Muscle of leg (tissue), 3 donors: ENCODE measurements at regions not wholly inside any gene's neighbourhood (a gene's known extent, or its start where the extent isn't known, plus 50 kb on each side); places are given as distances from the start of the nearest gene placed in this dataset.
"Not testable (repeated sequence)": the region's sequence is repeated elsewhere in the genome, so short reads cannot be mapped to it uniquely, and the experiment has no call there.

Source experiments
- DNase-seq: peaks from one replicate; pipeline ENCODE4 v3.0.0; 2013
- H3K27ac ChIP-seq: one replicate; pipeline ENCODE4 v1.5.1; 2013; ENCODE audit warnings: mild to moderate bottlenecking, low read length, control low read depth
- H3K27me3 ChIP-seq: one replicate; pipeline ENCODE4 v1.6.1; 2013; ENCODE audit warnings: low read length; ENCODE audit not compliant: control insufficient read depth, insufficient read depth
- H3K36me3 ChIP-seq: one replicate; pipeline ENCODE4 v1.6.1; 2013; ENCODE audit warnings: low read length; ENCODE audit not compliant: control insufficient read depth, insufficient read depth
- H3K4me1 ChIP-seq: one replicate; pipeline ENCODE4 v1.6.1; 2013; ENCODE audit warnings: low read length; ENCODE audit not compliant: control insufficient read depth, insufficient read depth
- H3K4me3 ChIP-seq: one replicate; pipeline ENCODE4 v1.5.1; 2013; ENCODE audit warnings: low read length, control low read depth
- H3K9me3 ChIP-seq: replicated peaks from 2 replicates; pipeline ENCODE4 v1.6.1; 2013; ENCODE audit warnings: low read depth, low read length; ENCODE audit not compliant: control insufficient read depth
- WGBS: methylation state at CpG from one replicate; pipeline ENCODE4 v1.1.5; 2013; ENCODE audit warnings: missing lambda C conversion rate; ENCODE audit not compliant: insufficient coverage; 5-methylcytosine and 5-hydroxymethylcytosine counted together

DNA sequence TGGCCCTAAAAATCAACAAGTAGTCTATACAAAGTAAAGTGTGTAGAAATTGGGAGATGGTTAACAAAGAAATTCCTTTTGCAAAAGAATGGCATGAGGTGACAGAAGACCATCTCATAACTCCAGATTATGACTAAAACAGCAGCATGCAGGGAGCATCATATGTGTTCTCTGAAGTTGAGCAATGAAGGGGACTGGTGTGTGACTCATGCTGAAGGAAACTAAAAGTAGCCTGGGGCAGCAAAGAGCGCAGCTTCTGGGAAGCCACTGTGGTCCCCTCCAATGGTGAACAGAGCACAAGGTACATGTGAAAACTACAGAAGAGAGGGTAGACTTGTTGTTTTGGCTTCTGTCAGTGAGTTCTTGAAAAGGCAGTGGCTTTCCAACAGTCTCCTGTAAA lies 133.4 kb downstream of the MACC1 start:
- Histone ChIP-seq H3K4me3 (no peak overlapping the region), H3K9me3 (no peaks in the 10 kb centered on the region), H3K27ac (no peak overlapping the region), H3K4me1 (no peaks in the 10 kb centered on the region), H3K27me3 (no peaks in the 10 kb centered on the region), H3K36me3 (no peaks in the 10 kb centered on the region)
- DNase-seq, result no peak
- WGBS, result 83% methylated on average over 1 of the region's 1 CpG

DNA sequence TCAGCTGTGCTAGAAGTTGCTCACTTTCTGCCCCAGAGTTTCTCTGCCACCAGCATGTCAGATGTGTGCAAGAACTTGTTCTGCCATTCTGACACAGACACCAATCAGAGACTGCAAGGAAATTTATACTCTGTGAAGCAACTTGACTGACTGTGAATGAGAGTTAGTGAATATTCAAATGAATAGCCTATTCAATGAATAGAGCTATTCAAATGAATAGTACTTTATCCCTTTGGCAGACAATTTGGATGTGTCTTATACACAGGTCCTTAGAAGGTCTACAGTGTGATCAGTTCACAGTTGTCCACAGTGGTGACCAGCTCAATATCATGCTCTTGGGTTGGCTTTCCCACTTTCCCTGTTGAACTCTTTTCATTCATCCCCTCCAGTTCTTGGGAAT lies 138.1 kb downstream of the MACC1 start:
- no peaks in the 10 kb centered on the region for H3K36me3 ChIP-seq
- no peak for DNase-seq
- H3K4me1 ChIP-seq, result no peaks in the 10 kb centered on the region
- no peaks in the 10 kb centered on the region for H3K27me3 ChIP-seq
- no peak overlapping the region for H3K4me3 ChIP-seq
- no peak overlapping the region for H3K27ac ChIP-seq
- no peaks in the 10 kb centered on the region for H3K9me3 ChIP-seq

DNA sequence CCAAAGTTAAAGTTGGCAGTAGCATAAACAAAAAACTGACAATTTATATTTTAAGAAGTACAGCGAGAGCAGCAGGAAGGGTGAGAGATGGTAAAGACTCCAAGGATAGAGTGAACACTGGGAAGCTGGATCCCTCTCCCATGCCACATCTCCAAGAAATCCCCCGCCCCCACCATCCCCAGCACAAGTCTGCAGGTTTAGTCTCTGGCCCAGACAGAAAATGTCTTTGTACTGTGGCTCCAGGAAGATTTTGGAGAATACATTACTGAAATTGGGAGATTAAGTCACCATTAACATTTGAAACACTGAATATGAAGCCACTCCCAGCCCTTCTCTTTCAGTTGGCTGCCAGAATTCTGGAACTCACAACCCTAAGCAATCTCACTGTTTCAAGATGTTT lies 140.3 kb downstream of the MACC1 start:
- no peaks in the 10 kb centered on the region for H3K9me3 ChIP-seq
- no peak overlapping the region for H3K4me3 ChIP-seq
- no peak for DNase-seq
- no peaks in the 10 kb centered on the region for H3K27me3 ChIP-seq
- no peaks in the 10 kb centered on the region for H3K36me3 ChIP-seq
- H3K4me1 ChIP-seq, result no peaks in the 10 kb centered on the region
- no peak overlapping the region for H3K27ac ChIP-seq
- no CpG with 5 or more reads among the region's 2 CpGs for WGBS

DNA sequence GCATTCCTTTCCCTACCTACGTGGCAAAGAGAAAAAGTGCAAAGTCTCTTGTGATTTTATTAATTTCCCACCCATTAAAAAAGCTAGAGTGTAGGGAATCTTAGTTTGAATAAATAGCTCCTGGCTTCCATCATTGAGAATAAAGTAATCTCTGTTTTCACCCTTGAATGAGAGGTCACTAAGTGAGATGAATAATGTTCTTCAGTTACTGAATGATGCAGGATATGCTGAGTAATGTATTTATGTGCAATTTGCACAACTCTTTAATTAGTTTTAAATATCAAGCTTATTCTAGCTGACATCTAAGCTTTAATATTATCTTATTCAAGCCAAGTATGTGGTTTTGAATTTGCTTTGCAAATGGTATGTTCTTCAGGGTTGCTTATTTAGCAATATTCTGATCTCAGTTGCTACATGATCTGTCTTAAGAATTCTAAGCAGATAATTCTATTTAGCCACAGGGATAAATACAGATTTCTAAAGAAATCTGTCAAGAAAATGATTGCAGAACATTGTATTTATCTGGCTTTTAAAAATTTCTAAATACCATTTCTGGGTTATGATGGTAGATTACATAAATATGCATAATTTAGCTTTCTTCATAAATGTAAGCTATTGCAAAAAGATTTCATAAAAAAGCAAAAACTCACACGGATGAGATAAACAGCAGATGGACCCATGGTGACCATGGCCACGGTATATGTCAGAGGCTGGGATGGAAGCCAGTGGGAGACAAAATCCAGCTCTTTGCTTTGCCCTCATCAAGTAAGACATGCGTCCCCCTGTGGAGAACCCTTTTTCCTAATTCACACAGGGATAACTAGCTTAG lies 141.0 kb downstream of the MACC1 start:
- Histone ChIP-seq H3K4me1 (no peaks in the 10 kb centered on the region), H3K27me3 (no peaks in the 10 kb centered on the region), H3K4me3 (no peak overlapping the region), H3K36me3 (no peaks in the 10 kb centered on the region), H3K9me3 (no peaks in the 10 kb centered on the region), H3K27ac (no peak overlapping the region)
- 20% methylated on average over 1 of the region's 4 CpGs for WGBS
- DNase-seq, result peak; percentile 4

GRCh38 chr7:20075440-20075839 lies 141.7 kb downstream of the MACC1 start:
- Histone ChIP-seq H3K27me3 (no peaks in the 10 kb centered on the region), H3K27ac (no peak overlapping the region), H3K4me1 (no peaks in the 10 kb centered on the region), H3K9me3 (no peaks in the 10 kb centered on the region), H3K36me3 (no peaks in the 10 kb centered on the region), H3K4me3 (no peak overlapping the region)
- WGBS, result no CpG with 5 or more reads among the region's 5 CpGs
- no peak for DNase-seq

DNA sequence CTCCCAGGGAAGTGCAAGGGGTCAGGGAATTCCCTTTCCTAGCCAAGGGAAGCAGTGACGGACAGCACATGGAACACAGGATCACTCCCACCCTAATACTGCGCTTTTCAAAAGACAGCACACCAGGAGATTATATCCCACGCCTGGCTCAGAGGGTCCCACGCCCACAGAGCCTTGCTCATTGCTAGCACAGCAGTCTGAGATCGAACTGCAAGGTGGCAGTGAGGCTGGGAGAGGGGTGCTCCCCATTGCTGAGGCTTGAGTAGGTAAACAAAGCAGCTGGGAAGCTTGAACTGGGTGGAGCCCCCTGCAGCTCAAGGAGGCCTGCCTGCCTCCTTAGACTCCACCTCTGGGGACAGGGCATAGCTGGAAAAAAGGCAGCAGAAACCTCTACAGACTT lies 149.2 kb downstream of the MACC1 start:
- not testable (repeated sequence) for H3K36me3 ChIP-seq, H3K9me3 ChIP-seq, H3K4me3 ChIP-seq, H3K27ac ChIP-seq, DNase-seq, H3K27me3 ChIP-seq, H3K4me1 ChIP-seq
- 81% methylated on average over 5 of the region's 5 CpGs for WGBS

DNA sequence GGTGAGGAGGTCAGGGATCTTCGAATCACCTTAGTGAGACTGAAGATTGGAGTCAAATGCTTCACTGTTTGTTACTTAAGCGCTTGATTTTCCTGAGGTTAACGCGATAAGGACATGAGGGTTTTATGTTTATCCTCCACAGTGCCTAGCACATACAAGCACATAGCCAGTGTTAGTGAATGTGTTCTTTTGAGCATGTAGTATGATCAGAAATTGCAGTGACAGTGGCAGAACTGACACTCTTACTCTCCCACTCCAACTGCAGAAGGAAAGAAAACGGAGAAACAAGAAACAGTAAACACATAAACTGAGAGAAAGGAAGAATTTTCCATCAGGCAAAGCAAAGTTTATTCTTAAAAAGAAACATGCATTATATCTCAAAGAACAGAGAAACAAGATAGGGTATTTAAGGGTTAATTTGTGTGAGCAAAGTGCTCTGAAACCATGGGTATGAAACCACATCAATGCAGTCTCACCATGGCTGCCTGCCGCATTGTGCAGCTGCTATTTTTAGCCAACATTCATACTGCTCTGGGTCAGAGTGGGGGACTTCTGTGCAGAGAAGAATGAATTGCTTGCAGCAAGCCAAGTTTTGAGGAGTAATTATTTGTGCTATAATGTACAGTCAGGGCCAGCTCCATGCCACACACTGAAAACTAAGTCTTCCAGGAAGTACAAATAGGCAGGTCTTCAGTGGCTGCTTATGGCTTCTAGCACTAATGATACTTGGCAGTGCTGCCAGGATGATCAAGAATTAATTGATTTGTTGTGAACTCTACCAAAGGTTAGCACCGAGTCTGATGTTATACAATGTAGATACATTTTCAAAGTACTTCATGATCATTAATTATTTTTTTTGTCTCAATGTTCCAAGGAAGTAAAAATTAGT lies 152.0 kb downstream of the MACC1 start:
- WGBS, result no CpG with 5 or more reads among the region's 7 CpGs
- H3K27ac ChIP-seq, result no peak overlapping the region

GRCh38 chr7:20064181-20064970 lies 152.8 kb downstream of the MACC1 start:
- no peak overlapping the region for H3K4me3 ChIP-seq
- 40% methylated on average over 1 of the region's 5 CpGs for WGBS
- no peak overlapping the region for H3K27ac ChIP-seq
- H3K4me1 ChIP-seq, result peaks cover 3% of the 10 kb centered on the region
- no peaks in the 10 kb centered on the region for H3K27me3 ChIP-seq
- no peaks in the 10 kb centered on the region for H3K36me3 ChIP-seq
- H3K9me3 ChIP-seq, result peaks cover 4% of the 10 kb centered on the region
- no peak for DNase-seq

More for the DNA sequence above, 152.0 kb downstream of the MACC1 start:
- Histone ChIP-seq H3K36me3 (no peaks in the 10 kb centered on the region), H3K4me1 (peaks cover 3% of the 10 kb centered on the region), H3K9me3 (peaks cover 4% of the 10 kb centered on the region), H3K4me3 (no peak overlapping the region), H3K27me3 (no peaks in the 10 kb centered on the region)
- DNase-seq, result peak; percentile 41

GRCh38 chr7:20063644-20064043 lies 153.5 kb downstream of the MACC1 start:
- Histone ChIP-seq H3K4me1 (peaks cover 3% of the 10 kb centered on the region), H3K27ac (no peak overlapping the region), H3K4me3 (no peak overlapping the region), H3K9me3 (peaks cover 4% of the 10 kb centered on the region), H3K36me3 (no peaks in the 10 kb centered on the region), H3K27me3 (no peaks in the 10 kb centered on the region)
- WGBS, result no CpG with 5 or more reads among the region's 3 CpGs
- no peak for DNase-seq

- WGBS, result no CpG with 5 or more reads among the region's 1 CpG
- no peaks in the 10 kb centered on the region for H3K27me3 ChIP-seq
- no peak for DNase-seq
These were observed 154.3 kb downstream of the MACC1 start for GRCh38 chr7:20062932-20063331.

More at GRCh38 chr7:20062932-20063331, 154.3 kb downstream of the MACC1 start:
- H3K36me3 ChIP-seq, result no peaks in the 10 kb centered on the region
- peaks cover 4% of the 10 kb centered on the region for H3K9me3 ChIP-seq
- H3K4me1 ChIP-seq, result peaks cover 3% of the 10 kb centered on the region
- no peak overlapping the region for H3K27ac ChIP-seq
- H3K4me3 ChIP-seq, result no peak overlapping the region
